PC-3 (cell line): ENCODE measurements at regions not wholly inside any gene's neighbourhood (a gene's known extent, or its start where the extent isn't known, plus 50 kb on each side); places are given as distances from the start of the nearest gene placed in this dataset.
"Not testable (repeated sequence)": the region's sequence is repeated elsewhere in the genome, so short reads cannot be mapped to it uniquely, and the experiment has no call there.

ENCODE experiments used
- CTCF ChIP-seq: fragments of 300-600 bp; sonication (generic); conservative IDR thresholded peaks from 2 replicates; pipeline ENCODE4 v1.5.1; 2017; ENCODE audit warnings: antibody characterized with exemption, low read depth, mild to moderate bottlenecking, low read length
- EZH2 ChIP-seq: fragments of 300-600 bp; sonication (generic); IDR thresholded peaks from one replicate; pipeline ENCODE4 v1.6.1; 2017; ENCODE audit warnings: antibody characterized with exemption, mild to moderate bottlenecking, low read length; ENCODE audit not compliant: unreplicated experiment
- EZH2phosphoT487 ChIP-seq: fragments of 300-600 bp; sonication (generic); IDR thresholded peaks from 2 replicates; pipeline ENCODE4 v1.6.1; 2018; ENCODE audit warnings: mild to moderate bottlenecking, antibody characterized with exemption, low read length, borderline replicate concordance

GRCh38 chr5:135730161-135730560 is 104.3 kb upstream of the SLC25A48 start:
- not testable (repeated sequence) for TF ChIP-seq CTCF, EZH2phosphoT487, EZH2
